ENCODE measurements at regions not wholly inside any gene's neighbourhood (a gene's known extent, or its start where the extent isn't known, plus 50 kb on each side); places are given as distances from the start of the nearest gene placed in this dataset.

DNA sequence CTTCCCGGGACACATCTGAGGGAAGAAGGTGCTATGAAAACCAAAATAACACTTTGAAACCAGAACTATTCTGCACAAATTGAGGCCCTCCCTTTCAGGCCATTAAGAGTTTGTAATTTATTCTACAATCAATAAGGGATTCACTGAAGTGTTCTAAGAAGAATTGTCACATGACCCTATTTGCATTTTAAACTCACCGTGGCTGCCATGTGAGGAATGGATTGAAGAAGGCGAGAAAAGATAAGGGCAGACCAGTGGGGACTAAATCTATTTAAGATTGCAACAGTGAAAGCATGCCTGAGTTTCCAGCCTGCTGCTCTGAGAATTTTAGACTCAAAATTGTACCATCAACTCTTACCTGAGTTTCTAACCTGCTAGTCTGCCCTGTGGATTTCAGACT is 408.8 kb upstream of the SALL1 start:
- no peak overlapping the region for H3K4me3 ChIP-seq
- BruUV-seq (replicated peaks) = no TSS peak
- no peaks in the 10 kb centered on the region for H3K79me2 ChIP-seq (ENCODE audit: low read depth)
- CTCF ChIA-PET = no interaction called here
- H3K4me2 ChIP-seq = no peak overlapping the region
- no peaks in the 10 kb centered on the region for H4K20me1 ChIP-seq (ENCODE audit: insufficient read depth)
- no peaks in the 10 kb centered on the region for H3K36me3 ChIP-seq (ENCODE audit: low read depth)
- no peak overlapping the region for H2AFZ ChIP-seq
- no peak overlapping the region for H3K27ac ChIP-seq
- TF ChIP-seq CTCF (conservative IDR thresholded peaks at IDR 0.05) = no peak
- TF ChIP-seq EZH2 (IDR thresholded peaks at IDR 0.05; ENCODE audit: low read depth) = no peak
- POLR2A ChIA-PET (ENCODE audit: unreplicated experiment) = no interaction called here
- intact Hi-C loops (cut with micrococcal nuclease; ENCODE audit: unreplicated experiment) = no loop called here
- H3F3A ChIP-seq (ENCODE audit: insufficient read depth, low read depth) = no peaks in the 10 kb centered on the region
- no peak for DNase-seq
- H3K9me3 ChIP-seq (ENCODE audit: insufficient read depth, low read depth) = no peaks in the 10 kb centered on the region
- peaks cover 9% of the 10 kb centered on the region; the same call in 1 of the 2 replicates for H3K27me3 ChIP-seq (ENCODE audit: insufficient read depth, low read depth)
- H3K9me2 ChIP-seq (ENCODE audit: insufficient read depth) = no peaks in the 10 kb centered on the region
- H3K4me1 ChIP-seq (replicated peaks; ENCODE audit: insufficient read depth) = no peaks in the 10 kb centered on the region

DNA sequence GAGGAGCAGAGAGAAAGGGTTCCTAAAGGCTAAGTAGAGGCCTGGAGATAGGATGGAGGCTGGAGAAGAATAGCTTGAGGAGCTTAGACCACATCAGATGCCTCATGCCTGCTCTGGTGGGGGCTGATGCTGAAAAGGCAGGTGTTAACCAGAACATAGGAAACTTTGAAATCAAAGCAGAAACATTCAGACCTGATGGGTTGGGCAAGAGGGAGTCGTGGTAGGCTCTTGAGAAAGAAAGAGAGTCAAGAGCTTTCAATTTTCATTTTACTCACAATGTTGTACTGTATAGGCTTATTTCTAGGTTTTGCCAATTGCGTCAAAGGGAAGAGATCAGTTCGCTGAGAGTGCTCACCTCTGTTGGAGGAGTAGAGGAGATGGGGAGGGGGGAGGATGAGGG is 406.6 kb upstream of the SALL1 start:
- Histone ChIP-seq H3K79me2 (ENCODE audit: low read depth) (no peaks in the 10 kb centered on the region), H3K4me2 (no peak overlapping the region), H4K20me1 (ENCODE audit: insufficient read depth) (no peaks in the 10 kb centered on the region), H2AFZ (no peak overlapping the region), H3K27ac (no peak overlapping the region), H3K4me1 (replicated peaks; ENCODE audit: insufficient read depth) (no peaks in the 10 kb centered on the region), H3K36me3 (ENCODE audit: low read depth) (no peaks in the 10 kb centered on the region), H3K27me3 (ENCODE audit: insufficient read depth, low read depth) (peaks cover 14% of the 10 kb centered on the region; the same call in 1 of the 2 replicates), H3K9me3 (ENCODE audit: insufficient read depth, low read depth) (no peaks in the 10 kb centered on the region), H3K9me2 (ENCODE audit: insufficient read depth) (no peaks in the 10 kb centered on the region), H3F3A (ENCODE audit: insufficient read depth, low read depth) (no peaks in the 10 kb centered on the region), H3K4me3 (no peak overlapping the region)
- intact Hi-C loops (cut with micrococcal nuclease; ENCODE audit: unreplicated experiment) = no loop called here
- no peak for TF ChIP-seq EZH2 (IDR thresholded peaks at IDR 0.05; ENCODE audit: low read depth)
- no peak for TF ChIP-seq CTCF (conservative IDR thresholded peaks at IDR 0.05)
- no peak for DNase-seq
- ChIA-PET POLR2A (ENCODE audit: unreplicated experiment) (no interaction called here), CTCF (no interaction called here)
- no TSS peak for BruUV-seq (replicated peaks)

- Histone ChIP-seq H4K20me1 (ENCODE audit: insufficient read depth) (no peaks in the 10 kb centered on the region), H3K27ac (no peak overlapping the region), H3F3A (ENCODE audit: insufficient read depth, low read depth) (no peaks in the 10 kb centered on the region), H3K79me2 (ENCODE audit: low read depth) (no peaks in the 10 kb centered on the region), H3K4me1 (replicated peaks; ENCODE audit: insufficient read depth) (no peaks in the 10 kb centered on the region), H3K27me3 (ENCODE audit: insufficient read depth, low read depth) (peaks cover 14% of the 10 kb centered on the region; the same call in 1 of the 2 replicates), H3K9me3 (ENCODE audit: insufficient read depth, low read depth) (no peaks in the 10 kb centered on the region), H3K4me2 (no peak overlapping the region), H2AFZ (no peak overlapping the region), H3K4me3 (no peak overlapping the region), H3K36me3 (ENCODE audit: low read depth) (no peaks in the 10 kb centered on the region), H3K9me2 (ENCODE audit: insufficient read depth) (no peaks in the 10 kb centered on the region)
- DNase-seq = no peak
- ChIA-PET POLR2A (ENCODE audit: unreplicated experiment) (no interaction called here), CTCF (no interaction called here)
- no TSS peak for BruUV-seq (replicated peaks)
- TF ChIP-seq CTCF (conservative IDR thresholded peaks at IDR 0.05) (no peak), EZH2 (IDR thresholded peaks at IDR 0.05; ENCODE audit: low read depth) (no peak)
- intact Hi-C loops (cut with micrococcal nuclease; ENCODE audit: unreplicated experiment) = no loop called here
These were observed 405.7 kb upstream of the SALL1 start for GRCh38 chr16:51556694-51557340.
